ENCODE measurements at regions not wholly inside any gene's neighbourhood (a gene's known extent, or its start where the extent isn't known, plus 50 kb on each side); places are given as distances from the start of the nearest gene placed in this dataset.

DNA sequence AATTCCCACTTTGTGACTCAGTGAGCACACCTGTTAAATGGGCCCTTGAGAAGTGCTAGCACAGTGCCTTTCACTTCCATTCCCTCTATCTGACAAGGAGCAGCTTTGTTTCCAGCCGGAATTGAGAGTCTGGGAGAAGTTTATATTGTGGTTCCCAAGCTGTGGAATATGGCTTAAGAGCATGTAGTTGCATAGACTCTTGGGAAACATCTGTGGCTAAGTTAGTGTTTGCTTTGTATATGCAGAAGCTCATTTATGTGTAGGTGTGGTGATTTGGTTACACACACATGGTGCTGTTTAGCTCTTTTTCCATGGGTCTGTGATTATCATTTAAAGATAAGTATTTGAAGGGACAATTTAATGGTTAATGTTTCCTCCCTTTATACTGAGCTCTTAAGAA, 110.5 kb upstream of the HMHB1 start:
- no peak overlapping the region for H3K9ac ChIP-seq (ENCODE audit: low read length in 3 of 3)
- no peaks in the 10 kb centered on the region for H3K36me3 ChIP-seq (ENCODE audit: control insufficient read depth in 2 of 3, insufficient read depth in 3 of 3, low read length in 3 of 3)
- TF ChIP-seq, protein P1, sequence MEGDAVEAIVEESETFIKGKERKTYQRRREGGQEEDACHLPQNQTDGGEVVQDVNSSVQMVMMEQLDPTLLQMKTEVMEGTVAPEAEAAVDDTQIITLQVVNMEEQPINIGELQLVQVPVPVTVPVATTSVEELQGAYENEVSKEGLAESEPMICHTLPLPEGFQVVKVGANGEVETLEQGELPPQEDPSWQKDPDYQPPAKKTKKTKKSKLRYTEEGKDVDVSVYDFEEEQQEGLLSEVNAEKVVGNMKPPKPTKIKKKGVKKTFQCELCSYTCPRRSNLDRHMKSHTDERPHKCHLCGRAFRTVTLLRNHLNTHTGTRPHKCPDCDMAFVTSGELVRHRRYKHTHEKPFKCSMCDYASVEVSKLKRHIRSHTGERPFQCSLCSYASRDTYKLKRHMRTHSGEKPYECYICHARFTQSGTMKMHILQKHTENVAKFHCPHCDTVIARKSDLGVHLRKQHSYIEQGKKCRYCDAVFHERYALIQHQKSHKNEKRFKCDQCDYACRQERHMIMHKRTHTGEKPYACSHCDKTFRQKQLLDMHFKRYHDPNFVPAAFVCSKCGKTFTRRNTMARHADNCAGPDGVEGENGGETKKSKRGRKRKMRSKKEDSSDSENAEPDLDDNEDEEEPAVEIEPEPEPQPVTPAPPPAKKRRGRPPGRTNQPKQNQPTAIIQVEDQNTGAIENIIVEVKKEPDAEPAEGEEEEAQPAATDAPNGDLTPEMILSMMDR (IDR thresholded peaks at IDR 0.05; ENCODE audit: borderline replicate concordance, extremely low read depth, insufficient read depth), result no peak
- no peaks in the 10 kb centered on the region for H3K4me1 ChIP-seq (ENCODE audit: control insufficient read depth in 2 of 3, insufficient read depth in 2 of 3, low read depth in 1 of 3, low read length in 3 of 3)
- no peak for FAIRE-seq
- H3K4me3 ChIP-seq (ENCODE audit: low read length in 3 of 3), result no peak overlapping the region
- intact Hi-C loops (cut with DNase I), result no loop called here
- no peaks in the 10 kb centered on the region for H3K9me3 ChIP-seq (ENCODE audit: control insufficient read depth in 2 of 3, insufficient read depth in 1 of 3, low read length in 3 of 3)
- DNase-seq, result no peak
- H3K27me3 ChIP-seq (ENCODE audit: control insufficient read depth, insufficient read depth, low read length), result no peaks in the 10 kb centered on the region
- H3K27ac ChIP-seq (ENCODE audit: low read depth in 2 of 2, low read length in 2 of 2), result no peak overlapping the region

GRCh38 chr5:143700994-143701393, 111.0 kb upstream of the HMHB1 start:
- Histone ChIP-seq H3K36me3 (ENCODE audit: control insufficient read depth in 2 of 3, insufficient read depth in 3 of 3, low read length in 3 of 3) (no peaks in the 10 kb centered on the region), H3K27me3 (ENCODE audit: control insufficient read depth, insufficient read depth, low read length) (no peaks in the 10 kb centered on the region), H3K9ac (ENCODE audit: low read length in 3 of 3) (no peak overlapping the region), H3K9me3 (ENCODE audit: control insufficient read depth in 2 of 3, insufficient read depth in 1 of 3, low read length in 3 of 3) (no peaks in the 10 kb centered on the region), H3K4me1 (ENCODE audit: control insufficient read depth in 2 of 3, insufficient read depth in 2 of 3, low read depth in 1 of 3, low read length in 3 of 3) (no peaks in the 10 kb centered on the region), H3K4me3 (ENCODE audit: low read length in 3 of 3) (no peak overlapping the region), H3K27ac (ENCODE audit: low read depth in 2 of 2, low read length in 2 of 2) (no peak overlapping the region)
- DNase-seq (no peak), FAIRE-seq (no peak)
- intact Hi-C loops (cut with DNase I), result no loop called here
- TF ChIP-seq, protein P1 (IDR thresholded peaks at IDR 0.05; ENCODE audit: borderline replicate concordance, extremely low read depth, insufficient read depth), result no peak

DNA sequence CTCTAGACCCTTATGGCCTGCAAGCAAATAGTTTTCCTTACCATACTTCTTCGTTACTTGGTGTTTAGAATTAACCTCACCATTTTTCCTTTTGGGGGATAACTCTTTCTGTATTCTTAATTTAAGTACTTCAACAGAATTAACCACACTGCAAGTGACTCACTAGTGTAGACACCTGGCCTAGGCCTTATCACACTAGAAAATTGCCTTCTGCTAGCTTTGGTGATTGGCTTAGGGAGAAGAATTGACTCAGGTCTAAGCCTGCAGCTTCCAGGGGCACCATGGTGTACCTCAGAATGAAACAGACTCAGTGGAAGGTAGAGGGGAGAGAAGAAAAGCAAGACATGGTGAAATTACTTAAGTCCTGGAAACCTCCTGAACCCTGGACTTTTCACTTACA, 112.8 kb upstream of the HMHB1 start:
- TF ChIP-seq, protein P1 (IDR thresholded peaks at IDR 0.05; ENCODE audit: borderline replicate concordance, extremely low read depth, insufficient read depth), result no peak
- Histone ChIP-seq H3K4me1 (ENCODE audit: control insufficient read depth in 2 of 3, insufficient read depth in 2 of 3, low read depth in 1 of 3, low read length in 3 of 3) (no peaks in the 10 kb centered on the region), H3K27ac (ENCODE audit: low read depth in 2 of 2, low read length in 2 of 2) (no peak overlapping the region), H3K9me3 (ENCODE audit: control insufficient read depth in 2 of 3, insufficient read depth in 1 of 3, low read length in 3 of 3) (no peaks in the 10 kb centered on the region), H3K36me3 (ENCODE audit: control insufficient read depth in 2 of 3, insufficient read depth in 3 of 3, low read length in 3 of 3) (no peaks in the 10 kb centered on the region), H3K4me3 (ENCODE audit: low read length in 3 of 3) (no peak overlapping the region), H3K27me3 (ENCODE audit: control insufficient read depth, insufficient read depth, low read length) (no peaks in the 10 kb centered on the region), H3K9ac (ENCODE audit: low read length in 3 of 3) (no peak overlapping the region)
- no peak for FAIRE-seq
- DNase-seq, result no peak
- intact Hi-C loops (cut with DNase I), result no loop called here

- H3K36me3 ChIP-seq (ENCODE audit: control insufficient read depth in 2 of 3, insufficient read depth in 3 of 3, low read length in 3 of 3), result no peaks in the 10 kb centered on the region
- intact Hi-C loops (cut with DNase I), result no loop called here
- H3K4me1 ChIP-seq (ENCODE audit: control insufficient read depth in 2 of 3, insufficient read depth in 2 of 3, low read depth in 1 of 3, low read length in 3 of 3), result no peaks in the 10 kb centered on the region
- no peak overlapping the region for H3K9ac ChIP-seq (ENCODE audit: low read length in 3 of 3)
- no peaks in the 10 kb centered on the region for H3K27me3 ChIP-seq (ENCODE audit: control insufficient read depth, insufficient read depth, low read length)
- TF ChIP-seq, protein P1 (IDR thresholded peaks at IDR 0.05; ENCODE audit: borderline replicate concordance, extremely low read depth, insufficient read depth), result no peak
- H3K9me3 ChIP-seq (ENCODE audit: control insufficient read depth in 2 of 3, insufficient read depth in 1 of 3, low read length in 3 of 3), result no peaks in the 10 kb centered on the region
- H3K27ac ChIP-seq (ENCODE audit: low read depth in 2 of 2, low read length in 2 of 2), result no peak overlapping the region
- DNase-seq (no peak), FAIRE-seq (no peak)
- no peak overlapping the region for H3K4me3 ChIP-seq (ENCODE audit: low read length in 3 of 3)
Observed at GRCh38 chr5:143698574-143698973, 113.4 kb upstream of the HMHB1 start.

Measured in kidney (tissue), 13 donors.